ENCODE measurements at regions not wholly inside any gene's neighbourhood (a gene's known extent, or its start where the extent isn't known, plus 50 kb on each side); places are given as distances from the start of the nearest gene placed in this dataset.

DNA sequence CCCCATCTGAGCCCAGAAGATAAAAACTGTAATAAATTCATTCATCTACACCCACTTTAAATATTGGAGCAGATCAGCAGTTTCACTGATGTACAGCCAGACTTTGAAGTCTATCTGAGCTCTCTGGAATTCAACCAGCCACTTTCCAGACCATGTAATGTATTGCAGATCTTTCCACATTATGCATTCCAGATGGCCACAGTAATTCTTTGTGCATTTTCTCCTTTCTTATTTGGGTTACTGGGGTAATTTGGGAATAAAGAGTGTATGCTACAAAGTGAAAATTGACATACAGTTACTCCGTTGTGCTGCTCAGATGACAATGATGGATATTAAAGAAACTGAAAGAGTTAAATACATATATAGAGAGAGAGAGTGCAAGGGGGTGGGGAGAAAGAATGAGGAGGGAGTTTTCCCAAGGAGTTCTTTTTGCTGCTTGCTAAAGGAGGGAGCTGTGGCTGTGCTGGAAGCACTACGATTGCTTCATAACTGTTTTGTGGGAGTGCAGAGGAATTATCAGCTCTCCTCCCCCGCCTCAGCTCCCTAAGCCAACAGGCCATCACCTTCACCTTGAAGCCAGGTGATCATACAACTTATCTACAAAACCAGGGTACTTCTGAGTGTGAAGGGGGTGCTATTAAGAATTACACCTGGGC, 152.8 kb downstream of the GAS1 start:
- TF ChIP-seq EZH2phosphoT487 (IDR thresholded peaks at IDR 0.05; ENCODE audit: borderline replicate concordance, low read length) (no peak), EZH2 (IDR thresholded peaks at IDR 0.05; ENCODE audit: low read length, unreplicated experiment) (no peak)
- TF ChIP-seq, protein P1, sequence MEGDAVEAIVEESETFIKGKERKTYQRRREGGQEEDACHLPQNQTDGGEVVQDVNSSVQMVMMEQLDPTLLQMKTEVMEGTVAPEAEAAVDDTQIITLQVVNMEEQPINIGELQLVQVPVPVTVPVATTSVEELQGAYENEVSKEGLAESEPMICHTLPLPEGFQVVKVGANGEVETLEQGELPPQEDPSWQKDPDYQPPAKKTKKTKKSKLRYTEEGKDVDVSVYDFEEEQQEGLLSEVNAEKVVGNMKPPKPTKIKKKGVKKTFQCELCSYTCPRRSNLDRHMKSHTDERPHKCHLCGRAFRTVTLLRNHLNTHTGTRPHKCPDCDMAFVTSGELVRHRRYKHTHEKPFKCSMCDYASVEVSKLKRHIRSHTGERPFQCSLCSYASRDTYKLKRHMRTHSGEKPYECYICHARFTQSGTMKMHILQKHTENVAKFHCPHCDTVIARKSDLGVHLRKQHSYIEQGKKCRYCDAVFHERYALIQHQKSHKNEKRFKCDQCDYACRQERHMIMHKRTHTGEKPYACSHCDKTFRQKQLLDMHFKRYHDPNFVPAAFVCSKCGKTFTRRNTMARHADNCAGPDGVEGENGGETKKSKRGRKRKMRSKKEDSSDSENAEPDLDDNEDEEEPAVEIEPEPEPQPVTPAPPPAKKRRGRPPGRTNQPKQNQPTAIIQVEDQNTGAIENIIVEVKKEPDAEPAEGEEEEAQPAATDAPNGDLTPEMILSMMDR (conservative IDR thresholded peaks at IDR 0.05; ENCODE audit: low read depth, low read length) = no peak

Measured in PC-3 (cell line).